ENCODE measurements at regions not wholly inside any gene's neighbourhood (a gene's known extent, or its start where the extent isn't known, plus 50 kb on each side); places are given as distances from the start of the nearest gene placed in this dataset.

DNA sequence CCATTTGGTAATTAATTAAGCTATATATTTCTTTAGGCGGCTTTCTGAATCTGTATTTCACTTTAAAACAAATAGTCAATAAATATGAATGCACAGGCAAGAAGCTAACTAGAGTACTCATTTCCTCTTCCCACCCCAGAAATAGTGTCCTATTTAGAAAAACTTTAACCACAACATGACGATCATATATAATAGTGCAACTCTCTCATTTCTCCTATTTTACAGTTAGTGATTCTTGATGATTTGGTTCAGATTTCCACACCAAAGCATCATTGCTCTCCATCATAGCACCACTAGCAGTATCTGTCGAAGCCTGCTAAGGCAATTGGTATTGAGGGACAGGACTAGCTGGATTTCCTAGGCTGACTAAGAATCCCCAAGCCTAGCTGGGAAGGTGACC is 184.0 kb upstream of the GALNTL6 start:
- TF ChIP-seq TAF1 (IDR thresholded peaks at IDR 0.05; ENCODE audit: borderline replicate concordance, low read depth, low read length) (no peak), POLR2A (IDR thresholded peaks at IDR 0.05; ENCODE audit: low read depth, low read length) (no peak), POLR2AphosphoS5 (IDR thresholded peaks at IDR 0.05; ENCODE audit: low read depth, low read length) (no peak)
